ENCODE measurements at regions not wholly inside any gene's neighbourhood (a gene's known extent, or its start where the extent isn't known, plus 50 kb on each side); places are given as distances from the start of the nearest gene placed in this dataset.
"Not testable (repeated sequence)": the region's sequence is repeated elsewhere in the genome, so short reads cannot be mapped to it uniquely, and the experiment has no call there.

DNA sequence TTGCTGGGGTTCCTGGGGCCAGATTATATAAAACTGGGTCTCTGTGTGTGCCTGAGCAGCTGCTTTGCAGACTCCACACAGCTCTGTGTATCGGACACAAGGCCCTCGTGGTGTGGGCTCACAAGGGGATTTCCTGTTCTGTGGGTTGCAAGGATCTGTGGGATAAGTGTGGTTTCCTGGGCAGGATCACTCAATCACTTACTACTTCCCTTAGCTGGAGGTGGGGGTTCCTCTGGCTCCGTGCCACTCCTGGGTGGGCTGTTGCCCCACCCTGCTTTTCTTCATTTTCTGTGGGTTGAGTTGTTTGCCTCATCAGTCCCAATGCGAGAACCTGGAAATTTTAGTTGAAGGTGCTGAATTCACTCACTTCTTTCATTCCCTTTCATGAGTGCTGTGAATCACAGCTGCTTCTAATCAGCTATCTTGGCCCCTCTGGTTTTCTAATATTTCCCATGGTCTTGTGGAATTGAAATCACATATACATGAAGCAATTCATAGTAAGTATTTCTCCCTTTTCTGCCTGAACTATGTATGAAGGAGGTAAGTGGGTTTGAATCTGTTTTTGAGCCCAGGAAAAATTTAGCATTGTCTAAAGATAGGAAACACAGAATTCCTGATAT is 196.3 kb downstream of the DCDC2C start:
- DNase-seq = no peak

DNA sequence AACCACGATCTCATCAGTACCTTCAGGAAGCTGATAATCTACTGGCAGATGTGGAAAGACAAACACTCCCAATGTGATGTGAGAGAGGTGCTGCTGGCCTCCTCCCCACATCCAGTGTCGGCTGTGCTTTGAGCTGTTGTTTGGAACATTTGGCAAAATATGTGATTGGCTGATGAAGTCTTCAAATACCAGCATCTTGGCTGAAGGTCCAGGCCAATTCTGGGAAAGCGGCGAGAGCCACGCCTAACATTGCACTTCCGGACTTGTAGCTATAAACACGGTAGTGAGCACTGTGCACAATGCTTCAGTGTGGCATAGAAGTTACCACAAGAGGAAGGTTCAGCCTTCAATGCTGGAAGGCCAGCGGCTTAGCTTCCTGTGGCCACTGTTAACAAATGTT is 198.8 kb downstream of the DCDC2C start:
- DNase-seq = no peak

DNA sequence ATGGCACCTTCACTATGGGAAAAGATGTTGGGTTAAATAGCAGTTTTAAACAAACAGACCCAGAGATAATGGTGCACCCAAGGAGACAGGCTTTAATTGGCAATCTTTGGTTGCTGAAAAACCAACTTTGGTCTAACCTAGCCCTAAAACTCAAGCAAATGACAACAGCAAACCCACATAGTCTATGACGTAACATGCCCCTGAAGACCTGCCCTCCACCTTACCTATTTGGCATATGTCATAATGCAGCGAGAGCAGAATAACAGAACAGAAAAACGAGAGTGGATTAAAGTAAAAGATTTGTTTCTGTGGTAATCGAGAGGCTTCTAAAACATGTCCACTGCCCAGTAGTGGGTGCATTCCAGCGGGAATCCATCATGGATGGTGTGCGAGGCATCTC is 200.7 kb downstream of the DCDC2C start:
- no peak for DNase-seq

DNA sequence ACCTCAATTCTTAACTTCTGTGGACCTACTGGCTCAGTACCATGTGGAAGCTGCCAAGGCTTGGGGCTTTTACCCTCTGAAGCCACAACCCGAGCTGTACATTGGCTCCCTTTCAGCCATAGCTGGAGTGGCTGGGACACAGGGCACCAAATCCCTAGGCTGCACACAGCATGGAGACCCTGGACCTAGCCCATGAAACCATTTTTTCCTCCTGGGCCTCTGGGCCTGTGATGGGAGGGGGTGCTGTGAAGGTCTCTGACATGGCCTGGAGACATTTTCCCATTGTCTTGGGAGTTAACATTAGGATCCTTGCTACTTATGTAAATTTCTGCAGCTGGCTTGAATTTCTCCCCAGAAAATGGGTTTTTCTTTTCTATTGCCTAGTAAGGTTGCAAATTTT is 205.1 kb downstream of the DCDC2C start:
- not testable (repeated sequence) for DNase-seq

DNA sequence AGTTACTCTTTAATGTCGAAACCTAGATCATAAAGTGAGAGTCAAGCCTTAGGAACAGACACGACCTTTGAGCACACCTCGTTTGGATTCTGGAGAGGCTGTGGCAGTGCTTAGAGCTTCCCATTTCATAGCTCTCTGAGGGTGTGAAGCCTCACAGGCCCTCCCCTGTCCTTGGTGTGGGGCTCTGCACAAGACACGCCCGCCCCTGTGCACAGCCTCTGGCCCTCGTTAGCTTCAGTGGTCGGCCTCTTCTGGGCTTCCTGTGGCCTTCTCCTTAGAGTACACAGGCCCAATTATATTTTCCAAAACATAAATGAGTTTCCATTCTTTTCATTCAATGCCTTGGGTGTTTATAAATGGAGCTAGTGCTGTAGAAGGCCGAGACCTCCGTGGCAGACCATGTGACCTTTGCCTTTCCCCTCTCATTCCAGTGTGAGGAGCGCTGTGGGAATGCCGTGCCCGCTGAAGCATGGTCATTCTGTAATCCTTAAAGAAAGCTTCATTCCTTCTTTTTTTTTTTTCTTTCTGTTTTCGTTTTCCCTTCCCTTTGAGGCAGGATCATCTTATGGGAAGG is 208.6 kb downstream of the DCDC2C start:
- DNase-seq = no peak

DNA sequence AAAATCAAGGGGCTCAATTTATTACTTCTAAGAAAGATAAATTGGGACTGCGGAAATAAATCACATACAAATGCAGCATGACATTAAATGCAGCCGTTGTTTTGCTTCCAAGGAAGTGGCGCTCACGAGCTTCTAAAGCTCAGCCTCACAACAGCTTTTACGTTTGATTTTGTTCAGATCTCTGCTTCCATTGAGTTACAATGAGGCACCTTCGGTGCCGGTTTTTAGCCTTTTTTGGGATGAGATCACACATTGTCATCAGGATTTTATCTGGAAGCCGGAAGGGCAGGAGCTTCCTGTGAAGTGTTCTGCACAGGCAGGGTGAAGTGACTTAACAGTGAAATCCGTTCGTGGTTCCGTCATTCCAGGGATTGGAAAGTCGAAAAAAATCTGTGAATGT is 209.8 kb downstream of the DCDC2C start:
- DNase-seq = no peak

DNA sequence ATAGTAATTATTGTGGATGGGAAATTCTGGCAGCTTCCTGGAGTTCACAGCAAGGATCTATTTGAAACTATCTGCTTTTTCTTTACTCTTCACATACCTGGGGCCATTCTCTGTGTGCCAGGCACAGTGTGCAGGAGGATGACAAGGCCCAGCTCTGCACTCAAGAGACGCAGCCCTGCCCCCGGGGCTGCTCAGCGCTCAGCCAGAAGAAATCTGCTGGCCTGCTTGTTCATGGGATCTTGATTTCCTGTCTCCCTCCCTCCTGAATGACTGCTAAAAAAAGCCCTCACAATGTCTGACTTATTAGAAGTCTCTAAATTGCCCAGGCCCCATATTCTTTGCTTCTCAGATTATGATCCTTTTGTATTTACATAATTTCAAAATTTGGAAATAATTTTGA is 210.9 kb downstream of the DCDC2C start:
- DNase-seq = no peak

DNA sequence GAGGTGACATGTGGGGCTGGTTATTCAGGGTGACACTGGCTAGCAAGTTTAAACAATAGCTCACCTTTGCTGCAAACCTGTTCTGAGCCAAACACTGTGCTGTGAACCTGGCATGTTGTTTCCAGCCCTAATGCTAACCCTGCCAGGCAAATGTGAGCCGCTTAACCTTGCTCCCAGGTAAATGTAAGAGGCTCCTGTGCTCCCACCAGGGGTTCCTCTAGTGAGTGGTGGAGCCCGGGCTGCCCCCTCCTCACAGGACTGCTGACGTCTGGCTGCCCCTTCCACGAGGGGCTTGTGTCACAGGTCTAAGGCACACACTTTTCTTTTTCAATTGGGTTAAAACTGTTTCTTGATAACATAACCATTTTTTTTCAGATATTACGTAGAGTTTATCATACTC is 223.7 kb downstream of the DCDC2C start:
- DNase-seq = no peak

DNA sequence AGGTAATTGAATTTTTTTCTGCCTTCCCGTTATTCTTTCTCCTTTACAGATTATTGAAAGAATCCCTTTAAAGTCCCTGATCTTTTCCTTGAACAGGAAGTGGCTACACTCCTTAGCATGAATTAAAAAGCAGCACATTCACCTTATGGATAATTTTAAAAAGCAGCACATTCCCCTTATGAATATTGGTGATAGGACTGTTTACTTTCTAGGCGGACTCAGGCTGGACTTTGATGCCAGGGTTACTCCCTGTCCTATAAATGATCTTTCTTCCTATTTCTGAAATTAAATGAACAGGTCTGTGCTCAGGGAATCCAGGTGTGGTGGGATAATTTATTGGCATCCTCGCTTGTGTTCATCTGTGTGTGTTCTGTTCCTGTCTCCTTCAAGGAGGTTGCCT is 226.0 kb downstream of the DCDC2C start:
- no peak for DNase-seq

DNA sequence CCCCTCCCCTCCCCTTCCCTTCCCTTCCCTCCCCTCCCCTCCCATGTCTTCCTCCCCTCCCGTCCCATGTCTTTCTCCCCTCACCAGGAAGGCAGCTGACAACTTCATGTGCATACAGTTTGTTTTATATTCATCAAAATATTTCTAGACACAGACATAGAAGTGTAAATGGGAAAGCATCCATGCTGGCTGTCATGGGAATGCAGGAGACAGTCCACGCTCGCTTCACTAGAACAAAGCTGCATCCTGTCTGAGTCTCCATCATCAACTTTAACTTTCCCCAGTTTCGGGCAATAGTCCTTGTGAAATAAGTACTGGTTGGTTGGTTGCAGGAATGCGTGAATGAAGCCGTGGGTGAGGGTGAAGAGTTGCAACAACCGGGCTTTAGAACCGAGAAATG is 226.9 kb downstream of the DCDC2C start:
- no peak for DNase-seq

DNA sequence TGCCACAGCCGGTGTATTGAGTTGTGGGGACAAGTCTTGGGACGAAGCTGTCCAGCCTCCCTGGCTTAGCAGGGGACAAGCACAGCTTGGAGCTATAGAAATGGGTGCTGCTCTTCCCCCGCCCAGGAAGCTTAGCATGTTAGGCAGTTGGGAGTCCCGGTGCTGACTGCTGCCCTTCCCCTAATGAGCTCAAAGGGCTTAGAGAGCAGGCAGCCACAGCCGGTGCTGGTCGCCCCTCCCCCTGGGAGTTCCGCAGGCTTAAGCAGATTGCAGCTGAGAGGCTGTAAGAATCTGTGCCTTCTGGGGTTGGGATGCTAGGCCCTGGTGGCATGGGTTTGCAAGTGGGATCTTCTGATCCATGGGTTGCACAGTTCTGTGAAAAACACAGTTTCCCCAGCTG is 237.3 kb downstream of the DCDC2C start:
- DNase-seq = no peak

DNA sequence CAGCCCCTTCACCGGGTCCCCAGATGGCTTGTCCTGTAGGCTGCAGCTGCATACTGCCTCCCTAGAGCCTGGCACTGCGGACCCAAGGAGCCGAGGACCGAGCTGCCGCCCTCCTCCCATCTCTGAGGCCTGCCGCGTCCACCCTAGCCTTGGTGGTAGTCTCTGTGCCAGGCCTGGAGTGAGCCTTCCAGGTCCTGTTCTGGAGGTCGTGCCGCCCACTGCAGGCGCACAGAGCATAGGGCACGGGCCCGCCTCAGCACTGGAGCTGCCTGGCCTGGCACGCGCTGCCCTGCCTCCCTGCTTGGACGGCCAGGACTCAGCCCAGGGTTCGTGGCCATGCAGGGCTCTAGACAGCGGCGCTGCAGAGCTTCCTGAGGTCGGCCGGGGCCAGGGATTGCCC is 239.5 kb downstream of the DCDC2C start:
- no peak for DNase-seq

DNA sequence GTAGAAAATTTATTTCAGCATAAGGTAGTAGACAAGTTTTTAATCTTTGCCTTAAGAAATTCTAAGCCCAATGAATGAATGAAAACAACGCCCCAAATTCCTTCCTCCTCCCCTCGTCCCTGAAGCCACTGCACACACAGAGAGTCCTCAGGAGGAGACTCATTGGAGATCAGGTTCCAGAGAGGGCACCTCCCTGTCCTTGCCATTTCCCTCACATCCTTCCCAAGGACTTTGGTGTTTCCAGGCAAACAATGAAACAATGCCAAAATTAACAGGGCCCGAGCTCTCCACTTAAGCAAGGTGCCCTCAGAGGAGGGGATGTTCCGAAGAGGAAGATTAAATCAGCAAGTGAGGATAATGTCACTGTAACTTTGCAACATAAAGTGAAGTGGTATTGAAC is 240.7 kb downstream of the DCDC2C start:
- no peak for DNase-seq

DNA sequence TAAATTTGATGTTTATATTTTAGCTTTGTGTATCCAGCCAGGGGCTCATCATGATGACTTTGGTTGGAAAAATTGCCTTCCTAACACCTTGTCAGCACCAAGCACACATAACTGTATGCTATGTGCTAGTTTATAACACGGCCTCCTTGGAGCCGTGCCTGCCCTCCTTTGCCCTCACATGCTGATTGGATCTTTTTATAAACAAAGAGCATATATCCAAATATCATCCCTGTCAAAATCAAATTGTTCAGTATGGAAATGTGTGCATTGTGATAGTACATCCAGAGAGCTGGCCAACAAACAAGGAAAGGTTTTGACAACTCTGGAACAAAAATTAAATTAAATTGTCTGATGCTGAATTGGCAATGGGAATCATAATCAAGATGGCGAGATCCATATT is 241.5 kb downstream of the DCDC2C start:
- DNase-seq = no peak

DNA sequence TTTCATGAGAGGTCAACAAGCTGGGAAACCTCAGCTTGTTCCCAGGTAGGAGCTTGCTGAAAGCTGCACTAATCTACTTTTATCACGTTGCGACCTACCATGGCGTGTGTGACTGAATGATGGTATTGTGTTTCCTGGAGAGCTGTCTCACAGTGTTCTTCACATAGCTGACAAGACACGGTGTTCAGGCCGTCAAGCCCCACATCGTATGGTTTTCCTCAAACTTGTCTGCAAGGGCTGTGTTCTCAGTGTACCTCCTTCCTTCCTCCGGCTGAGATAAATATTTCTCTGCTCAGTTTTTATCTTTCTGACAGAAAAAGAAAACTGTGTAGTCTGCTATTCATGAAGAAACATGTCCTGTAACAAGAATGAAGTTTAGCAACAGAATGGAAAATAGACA is 244.8 kb downstream of the DCDC2C start:
- DNase-seq = no peak

DNA sequence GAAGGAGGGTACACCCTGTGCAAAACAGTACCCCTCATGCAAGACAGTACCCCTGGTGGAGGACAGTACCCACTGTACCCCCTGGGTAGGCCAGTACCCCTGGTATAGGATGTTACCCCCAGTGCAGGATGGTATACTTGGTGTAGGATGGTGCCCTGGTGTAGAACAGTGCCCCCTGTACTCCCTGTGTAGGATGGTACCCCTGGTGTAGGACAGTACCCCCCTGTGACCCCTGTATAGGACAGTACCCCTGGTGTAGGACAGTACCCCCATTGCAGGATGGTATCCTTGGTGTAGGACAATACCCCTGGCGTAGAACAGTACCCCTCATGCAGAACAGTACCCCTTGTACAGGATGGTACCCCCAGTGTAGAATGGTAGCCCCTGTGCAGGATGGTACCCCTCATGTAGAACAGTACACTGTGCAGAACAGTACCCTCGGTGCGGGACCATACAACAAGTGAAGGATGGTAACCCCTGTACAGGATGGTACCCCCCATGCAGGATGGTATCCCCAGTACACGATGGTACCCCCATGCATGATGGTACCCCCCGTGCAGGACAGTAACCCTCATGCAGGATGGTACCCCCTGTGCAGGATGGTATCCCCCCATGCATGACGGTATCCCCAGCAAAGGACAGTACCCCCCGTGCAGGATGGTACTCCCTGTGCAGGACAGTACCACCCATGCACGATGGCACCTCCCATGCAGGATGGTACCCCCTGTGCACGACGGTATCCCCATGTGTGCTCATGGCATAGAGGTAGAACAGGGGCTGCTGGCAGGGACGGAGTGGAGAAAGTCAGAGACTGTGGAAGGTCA is 248.0 kb downstream of the DCDC2C start:
- no peak for DNase-seq

DNA sequence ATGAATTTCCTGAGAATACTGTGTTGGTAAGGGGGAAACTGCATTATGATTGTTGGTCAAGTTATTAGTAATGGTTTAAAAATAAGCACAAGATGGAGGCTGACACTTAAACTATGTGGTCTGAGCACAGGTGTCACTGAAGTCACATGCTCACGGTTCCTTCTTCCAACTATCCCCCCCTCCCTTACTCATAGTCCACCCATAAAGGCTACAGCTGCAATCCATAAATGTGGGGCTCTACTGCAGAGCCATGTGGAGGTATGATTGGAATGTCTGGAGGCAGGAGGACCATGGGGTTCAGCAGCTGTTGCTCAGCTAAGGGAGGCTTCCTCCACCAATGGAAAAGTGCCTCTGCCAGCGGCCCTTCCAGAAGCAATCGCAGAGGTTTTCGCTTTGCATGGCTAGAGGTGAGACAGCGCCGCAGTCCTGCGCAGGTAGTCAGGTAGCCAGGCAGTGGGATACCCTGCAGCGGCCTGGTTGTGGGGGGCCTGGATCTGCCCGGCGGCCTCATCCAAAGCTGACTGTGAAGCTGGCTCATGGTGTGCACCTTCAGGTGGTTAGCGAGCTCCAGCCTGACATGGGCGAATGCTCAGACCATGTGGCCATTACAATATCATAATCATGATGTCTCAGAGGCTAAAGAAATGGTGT is 249.6 kb downstream of the DCDC2C start:
- DNase-seq = no peak

DNA sequence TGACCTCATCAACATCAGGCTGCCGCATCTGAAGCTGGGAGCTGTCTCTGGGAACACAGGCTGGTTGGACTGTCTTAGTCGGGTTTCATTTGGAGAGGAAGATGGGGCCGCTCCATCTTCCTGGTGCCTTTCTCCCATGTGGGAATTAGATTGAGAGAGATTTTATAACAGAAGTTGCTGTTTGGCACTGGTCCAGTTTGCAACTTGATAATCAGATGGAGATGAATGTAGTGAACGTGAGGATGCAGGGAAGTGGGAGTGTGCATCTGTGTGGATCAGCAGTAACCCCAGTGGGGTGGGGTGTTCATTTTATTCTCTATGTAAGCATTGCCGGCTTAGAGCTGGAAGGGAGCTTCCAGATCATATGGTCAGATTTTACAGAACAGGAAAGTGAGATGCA is 250.9 kb downstream of the DCDC2C start:
- DNase-seq = no peak

DNA sequence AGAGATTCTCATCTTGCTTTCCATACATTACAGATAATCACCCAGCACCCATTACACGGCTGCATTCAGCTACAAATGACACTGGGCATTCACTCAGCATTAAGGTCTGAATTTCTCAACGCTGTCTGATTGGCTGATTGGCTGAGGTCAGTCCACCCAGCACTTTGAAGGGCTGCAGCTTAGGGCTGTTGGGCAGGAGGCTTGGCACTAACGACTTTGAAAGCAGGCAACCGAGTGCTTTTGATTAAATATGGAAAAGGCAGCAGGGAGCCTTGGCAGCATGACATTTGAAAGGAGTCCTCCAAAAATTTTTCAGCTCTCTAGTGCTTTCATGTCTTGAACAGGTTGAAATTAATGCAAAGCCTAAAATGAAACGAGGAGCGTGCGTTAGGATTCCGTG is 253.0 kb downstream of the DCDC2C start:
- DNase-seq = no peak

DNA sequence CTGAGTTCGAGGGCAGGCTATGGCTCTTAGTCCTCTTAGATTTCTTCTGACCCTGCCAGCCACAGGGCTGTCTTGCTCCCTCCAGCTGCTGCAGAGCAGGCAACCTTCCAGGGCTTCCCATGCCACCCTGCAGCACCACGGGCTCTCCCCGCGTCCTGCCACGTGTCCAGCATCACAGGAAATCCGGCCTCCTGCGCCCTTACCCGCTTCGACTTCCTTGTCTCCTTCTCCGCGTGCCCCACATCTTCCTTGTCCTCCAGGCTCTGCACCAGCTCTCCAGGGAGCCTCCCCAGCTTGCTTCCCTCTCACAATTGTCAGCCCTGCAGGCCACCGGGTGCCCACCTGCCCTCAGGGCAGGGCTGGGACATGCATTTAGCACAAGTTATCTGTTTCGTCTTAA is 253.5 kb downstream of the DCDC2C start:
- no peak for DNase-seq

DNA sequence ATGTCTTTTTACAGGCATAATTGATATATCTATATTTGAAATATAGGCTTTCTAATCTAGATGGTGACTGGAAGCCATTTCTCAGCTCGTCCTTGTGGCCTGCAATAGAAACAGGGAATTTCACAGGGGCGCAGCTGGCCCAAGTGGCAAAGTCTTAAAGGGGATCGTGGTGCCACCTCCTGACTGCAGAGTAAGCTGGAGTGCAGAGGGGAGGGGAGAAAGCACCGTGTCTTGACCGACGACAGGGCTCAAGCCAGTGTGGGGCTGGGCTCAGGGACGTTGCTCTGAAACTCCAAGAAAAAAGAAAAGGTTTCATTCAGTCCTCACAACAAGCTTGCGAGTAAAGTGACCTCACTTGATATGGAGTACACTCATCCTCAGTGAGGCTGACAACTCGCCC is 255.1 kb downstream of the DCDC2C start:
- DNase-seq = no peak

DNA sequence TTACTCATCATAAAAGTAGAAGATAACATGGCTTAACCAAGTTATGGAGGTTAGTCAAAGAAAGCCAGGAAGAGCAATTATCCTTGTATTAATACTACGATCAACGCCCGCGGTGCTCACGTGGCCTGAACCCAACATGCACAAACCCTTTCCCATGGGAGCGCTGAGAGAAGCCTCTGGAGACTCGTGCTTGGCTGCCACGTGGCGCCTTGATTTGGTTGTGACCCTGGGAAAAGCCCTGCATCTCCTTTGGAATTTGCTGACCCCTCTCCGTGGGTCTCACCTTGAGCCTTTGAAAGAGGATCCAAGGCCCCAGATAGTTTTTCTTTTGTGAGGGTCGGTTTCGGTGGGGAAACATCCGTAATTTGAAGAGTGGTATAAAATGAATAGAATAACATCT is 255.6 kb downstream of the DCDC2C start:
- no peak for DNase-seq

DNA sequence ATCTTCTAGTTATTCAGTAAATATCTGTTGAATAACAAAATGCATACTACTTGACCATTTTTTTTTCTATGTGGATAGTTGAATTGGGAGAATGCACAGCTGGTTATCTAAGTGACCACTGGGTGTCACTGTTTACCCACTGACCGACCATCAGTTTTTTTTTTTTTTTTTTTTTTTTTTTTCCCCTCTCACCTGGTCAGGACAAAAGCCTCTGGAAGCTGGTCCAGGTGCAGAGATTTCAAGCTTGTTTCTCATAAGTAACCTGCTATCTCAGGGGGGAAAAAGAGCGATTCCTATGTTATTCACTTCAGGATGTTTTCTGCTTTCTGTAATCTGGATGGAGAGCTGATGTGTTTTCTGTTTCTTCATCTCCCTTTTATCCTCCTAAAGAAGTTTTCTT is 256.0 kb downstream of the DCDC2C start:
- DNase-seq = no peak

DNA sequence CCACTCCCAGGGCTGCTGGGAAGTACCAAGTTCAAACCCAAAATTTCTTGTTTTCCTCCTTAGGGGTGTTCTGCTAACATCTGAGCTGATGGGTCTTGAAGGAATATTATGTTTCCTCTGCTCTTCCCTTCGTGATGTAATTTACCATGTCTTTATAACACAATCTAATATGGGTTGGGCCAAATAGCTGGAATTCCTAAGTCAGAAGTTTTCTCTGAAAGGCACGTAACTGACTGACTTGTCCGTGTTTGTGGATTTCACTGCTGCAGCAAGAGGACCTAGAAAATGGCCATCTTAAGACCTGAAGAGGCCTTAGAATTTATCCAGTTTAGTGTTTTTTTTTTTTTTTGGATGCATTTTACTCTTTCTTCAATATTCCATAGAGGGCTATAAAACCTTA is 256.7 kb downstream of the DCDC2C start:
- DNase-seq = no peak
